ENCODE measurements at regions not wholly inside any gene's neighbourhood (a gene's known extent, or its start where the extent isn't known, plus 50 kb on each side); places are given as distances from the start of the nearest gene placed in this dataset.

- TF ChIP-seq CTCF (conservative IDR thresholded peaks at IDR 0.05) = no peak
- H3K27ac ChIP-seq = no peak overlapping the region
Measured at GRCh38 chr5:167661605-167662004, 629.8 kb upstream of the WWC1 start.

GRCh38 chr5:167664222-167664804 lies 627.1 kb upstream of the WWC1 start:
- TF ChIP-seq CTCF (conservative IDR thresholded peaks at IDR 0.05) = no peak
- H3K27ac ChIP-seq = no peak overlapping the region

- TF ChIP-seq CTCF (conservative IDR thresholded peaks at IDR 0.05) = no peak
- no peak overlapping the region for H3K27ac ChIP-seq
Measured at GRCh38 chr5:167665841-167666375, 625.5 kb upstream of the WWC1 start.

- H3K27ac ChIP-seq = no peak overlapping the region
- no peak for TF ChIP-seq CTCF (conservative IDR thresholded peaks at IDR 0.05)
Measured at GRCh38 chr5:167671176-167671575, 620.3 kb upstream of the WWC1 start.

GRCh38 chr5:167673942-167674341 lies 617.5 kb upstream of the WWC1 start:
- no peak for TF ChIP-seq CTCF (conservative IDR thresholded peaks at IDR 0.05)
- H3K27ac ChIP-seq = no peak overlapping the region

GRCh38 chr5:167678481-167678880 lies 613.0 kb upstream of the WWC1 start:
- H3K27ac ChIP-seq = no peak overlapping the region
- no peak for TF ChIP-seq CTCF (conservative IDR thresholded peaks at IDR 0.05)

- H3K27ac ChIP-seq = no peak overlapping the region
- no peak for TF ChIP-seq CTCF (conservative IDR thresholded peaks at IDR 0.05)
Measured at GRCh38 chr5:167684251-167684650, 607.2 kb upstream of the WWC1 start.
